Activated naive CD4-positive, alpha-beta T cell treated with anti-CD3 and anti-CD28 coated beads for 36 hours (primary cell): ENCODE measurements at regions not wholly inside any gene's neighbourhood (a gene's known extent, or its start where the extent isn't known, plus 50 kb on each side); places are given as distances from the start of the nearest gene placed in this dataset.

ENCODE experiments used
- CTCF ChIA-PET: fragments of 350-600 bp; sonication (Branson Sonifier 250); formaldehyde crosslinking; loops from one replicate; lab custom pipeline; 2021; ENCODE audit warnings: antibody characterized with exemption; lab: Charles Lee
- DNase-seq: peaks from one replicate; pipeline ENCODE4 v3.0.0-alpha.2; 2020
- H3K27ac Mint-ChIP-seq: one replicate; pipeline ENCODE4 v1.8.0; 2021; ENCODE audit warnings: mild to moderate bottlenecking, mixed read lengths
- H3K27me3 Mint-ChIP-seq: one replicate; pipeline ENCODE4 v1.8.0; 2021; ENCODE audit warnings: low read depth, mixed read lengths
- H3K36me3 Mint-ChIP-seq: one replicate; pipeline ENCODE4 v1.8.0; 2021; ENCODE audit warnings: low read depth, mixed read lengths
- H3K4me1 Mint-ChIP-seq: one replicate; pipeline ENCODE4 v1.8.0; 2021; ENCODE audit warnings: low read depth, mixed read lengths
- H3K4me3 Mint-ChIP-seq: one replicate; pipeline ENCODE4 v1.8.0; 2021; ENCODE audit warnings: mild to moderate bottlenecking, moderate library complexity, mixed read lengths
- H3K9me3 Mint-ChIP-seq: one replicate; pipeline ENCODE4 v1.8.0; 2021; ENCODE audit warnings: mixed read lengths
- intact Hi-C: fragments of 100-400 bp; cut with micrococcal nuclease; formaldehyde crosslinking; loops from one replicate; pipeline ENCODE4 v1.15.1; 2023

DNA sequence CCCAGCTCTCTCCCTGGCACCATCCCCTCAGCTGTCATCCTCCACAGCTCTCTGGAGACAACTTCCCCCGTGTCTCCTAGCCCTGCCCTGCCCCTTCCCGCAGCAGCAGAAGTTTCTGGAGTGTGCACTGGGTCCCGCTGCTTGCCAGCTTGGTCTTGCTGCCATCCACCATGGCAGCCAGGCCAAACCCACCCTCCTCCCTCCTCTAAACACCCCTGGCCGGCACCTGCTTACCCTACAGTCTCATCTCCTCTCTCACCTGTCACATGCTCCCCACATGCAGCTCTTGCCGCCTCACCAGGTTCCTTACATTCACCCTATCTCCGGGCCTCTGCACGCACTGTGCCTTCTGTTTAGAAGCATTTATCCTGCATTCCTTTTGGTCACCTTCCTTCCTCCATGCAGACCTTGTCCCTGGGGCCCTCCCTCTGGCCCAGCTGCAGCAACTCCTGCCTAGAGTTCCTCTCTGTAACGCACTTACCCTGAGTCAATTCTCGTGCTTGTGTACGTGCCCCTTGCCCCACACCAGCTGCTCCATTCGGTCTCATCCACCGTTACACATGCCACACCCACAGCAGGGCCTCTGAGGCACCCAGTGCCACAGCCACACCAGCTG, 93.9 kb upstream of the RET start:
- CTCF ChIA-PET: no interaction called here
- intact Hi-C loops: no loop called here
- no peak overlapping the region for H3K4me3 Mint-ChIP-seq
- no peaks in the 10 kb centered on the region for H3K9me3 Mint-ChIP-seq
- no peak for DNase-seq
- no peak overlapping the region for H3K27ac Mint-ChIP-seq
- no peaks in the 10 kb centered on the region for H3K27me3 Mint-ChIP-seq
- H3K36me3 Mint-ChIP-seq: no peaks in the 10 kb centered on the region
- H3K4me1 Mint-ChIP-seq: no peaks in the 10 kb centered on the region

DNA sequence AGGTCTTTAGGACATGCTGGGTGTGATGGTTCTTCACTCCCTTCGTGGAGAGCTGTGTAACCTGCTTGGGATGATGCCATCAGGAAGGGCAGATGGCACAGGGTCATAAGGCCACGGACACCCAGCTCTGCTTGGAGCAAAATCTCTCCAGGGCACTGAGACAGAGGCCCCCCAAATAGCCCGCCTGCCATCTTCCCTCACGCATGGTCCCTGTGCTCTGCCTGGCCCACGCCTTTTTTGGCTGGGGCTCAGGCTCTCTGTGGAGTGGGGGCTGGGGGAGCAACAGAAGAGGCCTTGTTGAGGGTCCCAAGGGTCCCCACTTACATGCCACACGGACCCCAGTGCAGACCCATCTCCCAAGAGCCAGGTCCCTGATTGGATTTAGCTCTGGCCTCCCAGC, 93.3 kb upstream of the RET start:
- no peak overlapping the region for H3K27ac Mint-ChIP-seq
- no peaks in the 10 kb centered on the region for H3K27me3 Mint-ChIP-seq
- no peak overlapping the region for H3K4me3 Mint-ChIP-seq
- H3K4me1 Mint-ChIP-seq: no peaks in the 10 kb centered on the region
- no peaks in the 10 kb centered on the region for H3K36me3 Mint-ChIP-seq
- intact Hi-C loops: no loop called here
- no peaks in the 10 kb centered on the region for H3K9me3 Mint-ChIP-seq
- DNase-seq: no peak
- CTCF ChIA-PET: no interaction called here

- Mint-ChIP-seq H3K36me3 (no peaks in the 10 kb centered on the region), H3K27me3 (no peaks in the 10 kb centered on the region), H3K27ac (no peak overlapping the region), H3K4me1 (peaks cover 3% of the 10 kb centered on the region), H3K4me3 (no peak overlapping the region), H3K9me3 (no peaks in the 10 kb centered on the region)
- CTCF ChIA-PET: no interaction called here
- DNase-seq: no peak
- intact Hi-C loops: no loop called here
Measured at GRCh38 chr10:42984035-42984610, 92.7 kb upstream of the RET start.

DNA sequence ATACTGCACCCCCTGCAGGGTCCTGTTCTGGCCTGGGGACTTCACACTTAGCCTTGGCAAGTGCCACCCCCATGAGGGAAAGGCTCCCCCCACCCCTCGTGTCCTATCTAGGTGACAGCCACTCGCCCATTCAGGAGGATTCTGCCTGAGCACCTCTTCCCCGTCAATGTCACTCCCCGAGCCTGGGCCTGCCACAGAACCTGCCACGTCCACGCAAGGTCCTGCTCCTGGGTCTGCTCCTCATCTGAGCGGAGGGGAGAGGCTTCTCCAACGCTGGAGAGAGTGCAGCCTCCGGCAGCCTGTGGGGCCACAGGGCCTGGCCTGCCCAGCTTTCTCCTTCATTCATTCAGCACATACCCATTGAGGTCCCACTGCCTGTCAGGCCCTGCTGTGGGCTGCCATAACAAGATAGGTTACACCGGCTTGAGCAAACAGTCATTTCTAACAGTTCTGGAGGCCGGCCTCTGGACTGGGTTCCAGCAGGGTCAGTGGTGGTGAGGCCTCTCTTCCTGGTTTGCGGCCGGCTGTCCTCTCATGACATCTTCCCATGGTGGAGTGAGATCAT, 92.0 kb upstream of the RET start:
- H3K4me3 Mint-ChIP-seq: no peak overlapping the region
- no peak overlapping the region for H3K27ac Mint-ChIP-seq
- DNase-seq: no peak
- no peaks in the 10 kb centered on the region for H3K27me3 Mint-ChIP-seq
- CTCF ChIA-PET: no interaction called here
- H3K36me3 Mint-ChIP-seq: no peaks in the 10 kb centered on the region
- peaks cover 5% of the 10 kb centered on the region for H3K4me1 Mint-ChIP-seq
- intact Hi-C loops: no loop called here
- H3K9me3 Mint-ChIP-seq: no peaks in the 10 kb centered on the region

DNA sequence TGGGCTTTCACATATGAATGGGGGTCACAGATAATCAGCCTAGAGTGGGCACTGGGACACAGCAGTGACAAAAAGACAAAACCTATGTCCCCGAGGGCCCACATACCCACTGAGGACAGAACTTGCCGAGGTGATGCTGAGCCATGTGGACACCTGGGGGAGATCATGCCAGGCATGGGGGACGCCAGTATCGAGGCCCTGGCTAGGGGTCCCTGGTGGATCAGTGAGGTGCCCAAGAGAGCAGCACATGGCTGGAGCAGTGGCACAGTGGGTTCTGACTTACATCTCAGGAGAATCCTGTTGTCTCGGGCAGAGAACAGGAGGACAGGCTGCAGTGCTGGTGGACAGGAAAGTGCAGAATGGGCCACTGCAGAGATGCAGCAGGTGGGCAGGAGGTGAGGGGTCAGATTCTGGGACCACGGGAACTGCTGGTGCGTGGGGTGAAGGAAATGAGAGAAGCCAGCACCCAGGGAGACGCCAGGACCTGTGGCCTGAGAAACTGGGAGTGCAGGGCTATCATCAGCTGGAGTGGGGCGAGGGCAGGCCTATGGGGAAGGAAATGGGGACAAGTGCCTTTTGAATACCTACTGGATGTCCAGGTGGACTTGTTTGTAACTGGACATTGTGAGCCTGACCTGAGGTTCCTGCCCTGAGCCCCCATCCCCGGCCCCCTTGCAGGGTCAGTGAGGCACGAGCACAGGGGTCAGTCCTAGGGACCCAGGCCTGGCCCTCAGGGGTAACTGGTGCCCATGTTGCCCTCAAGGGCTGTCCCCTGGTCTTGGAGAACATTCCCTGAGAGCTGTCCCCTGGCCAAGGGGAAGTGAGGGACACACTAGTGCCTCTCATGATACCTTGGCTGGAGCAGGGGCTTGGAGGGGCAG, 91.2 kb upstream of the RET start:
- no peaks in the 10 kb centered on the region for H3K36me3 Mint-ChIP-seq
- H3K4me3 Mint-ChIP-seq: no peak overlapping the region
- peaks cover 5% of the 10 kb centered on the region for H3K4me1 Mint-ChIP-seq
- H3K27ac Mint-ChIP-seq: no peak overlapping the region
- intact Hi-C loops: no loop called here
- no peak for DNase-seq
- no peaks in the 10 kb centered on the region for H3K9me3 Mint-ChIP-seq
- H3K27me3 Mint-ChIP-seq: no peaks in the 10 kb centered on the region
- CTCF ChIA-PET: no interaction called here

GRCh38 chr10:42986633-42987032, 90.2 kb upstream of the RET start:
- intact Hi-C loops: no loop called here
- CTCF ChIA-PET: interaction anchor here (1.0 kb wide), 1 partner anchor 558 kb away, joined by 3 read pairs; no protein-coding TSS in a partner anchor
- Mint-ChIP-seq H3K4me3 (no peak overlapping the region), H3K27ac (no peak overlapping the region), H3K9me3 (no peaks in the 10 kb centered on the region), H3K27me3 (no peaks in the 10 kb centered on the region), H3K4me1 (peaks cover 5% of the 10 kb centered on the region), H3K36me3 (no peaks in the 10 kb centered on the region)
- no peak for DNase-seq

GRCh38 chr10:42987121-42987541, 89.7 kb upstream of the RET start:
- DNase-seq: no peak
- Mint-ChIP-seq H3K9me3 (no peaks in the 10 kb centered on the region), H3K4me3 (no peak overlapping the region), H3K27ac (no peak overlapping the region), H3K36me3 (no peaks in the 10 kb centered on the region), H3K27me3 (no peaks in the 10 kb centered on the region), H3K4me1 (peaks cover 5% of the 10 kb centered on the region)
- CTCF ChIA-PET: interaction anchor here (1.0 kb wide), 1 partner anchor 558 kb away, joined by 3 read pairs; no protein-coding TSS in a partner anchor
- intact Hi-C loops: no loop called here

DNA sequence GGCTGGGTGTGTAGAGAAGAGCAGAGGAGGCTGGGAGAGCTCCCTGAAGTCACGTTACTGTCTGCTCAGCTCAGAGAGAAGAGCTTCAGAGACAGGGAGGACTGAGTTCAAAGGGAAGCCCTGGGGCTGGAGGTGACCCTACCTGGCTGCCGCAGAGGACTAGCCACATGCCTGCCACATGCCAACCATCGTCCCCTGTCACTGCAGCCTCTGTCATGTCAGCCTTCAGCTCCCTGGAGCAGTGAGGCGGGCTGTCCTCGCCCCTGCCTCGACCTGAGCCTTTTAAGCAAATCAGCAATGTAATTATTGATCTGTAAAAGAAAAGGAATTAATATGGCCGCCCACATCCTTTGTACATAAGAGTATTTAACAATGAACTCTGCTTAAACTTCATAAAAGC, 89.3 kb upstream of the RET start:
- no peak for DNase-seq
- H3K9me3 Mint-ChIP-seq: no peaks in the 10 kb centered on the region
- no peaks in the 10 kb centered on the region for H3K36me3 Mint-ChIP-seq
- H3K27me3 Mint-ChIP-seq: no peaks in the 10 kb centered on the region
- no peak overlapping the region for H3K4me3 Mint-ChIP-seq
- intact Hi-C loops: no loop called here
- H3K27ac Mint-ChIP-seq: no peak overlapping the region
- peaks cover 5% of the 10 kb centered on the region for H3K4me1 Mint-ChIP-seq
- CTCF ChIA-PET: interaction anchor here (1.0 kb wide), 1 partner anchor 559 kb away, joined by 3 read pairs; no protein-coding TSS in a partner anchor

GRCh38 chr10:42988069-42988468, 88.8 kb upstream of the RET start:
- Mint-ChIP-seq H3K9me3 (no peaks in the 10 kb centered on the region), H3K4me1 (peaks cover 5% of the 10 kb centered on the region), H3K36me3 (no peaks in the 10 kb centered on the region), H3K27ac (no peak overlapping the region), H3K4me3 (no peak overlapping the region), H3K27me3 (no peaks in the 10 kb centered on the region)
- CTCF ChIA-PET: no interaction called here
- intact Hi-C loops: no loop called here
- DNase-seq: no peak

DNA sequence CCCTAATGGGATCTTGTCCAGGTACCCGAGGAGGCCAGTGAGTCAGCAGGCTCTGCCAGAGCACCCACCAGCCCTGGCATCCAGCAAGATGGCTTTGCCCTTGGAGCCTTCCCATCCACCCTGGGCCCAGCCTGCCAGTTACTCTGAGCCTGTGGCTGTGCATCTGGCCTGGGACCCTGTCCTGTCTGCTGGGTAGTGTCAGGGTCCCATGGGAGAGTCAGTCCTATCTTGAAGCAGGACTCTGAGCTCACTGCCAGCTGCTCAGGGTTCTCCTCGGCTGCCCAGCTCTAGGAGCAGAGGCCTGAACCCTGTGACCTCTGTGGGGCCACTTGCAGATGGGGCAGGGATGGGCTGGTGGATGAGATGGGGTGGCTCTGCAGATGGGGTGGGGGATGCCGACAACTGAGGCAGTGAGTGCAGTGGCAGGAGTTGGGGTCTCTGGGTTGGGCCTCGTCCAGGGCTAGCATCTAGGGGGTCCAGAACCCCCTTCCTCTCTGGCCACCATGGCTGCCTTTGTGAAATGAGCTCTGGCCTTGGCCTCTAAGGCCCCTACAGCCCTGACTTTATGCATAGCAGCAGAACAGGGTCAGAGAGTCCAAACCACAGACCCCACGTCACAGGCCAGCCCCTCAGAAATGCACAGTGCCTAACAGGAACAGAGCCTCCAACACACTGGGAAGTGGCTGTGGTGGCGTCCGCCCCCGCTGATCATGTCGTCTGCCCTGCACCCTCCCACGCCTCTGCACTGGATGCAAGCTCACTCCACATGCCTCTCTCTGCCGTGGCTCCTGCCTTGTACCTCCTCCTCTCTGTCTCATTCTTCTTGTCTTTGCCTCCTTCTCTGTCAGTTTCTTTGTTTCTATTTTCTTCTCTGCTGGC, 88.1 kb upstream of the RET start:
- Mint-ChIP-seq H3K36me3 (no peaks in the 10 kb centered on the region), H3K27ac (no peak overlapping the region), H3K4me1 (peaks cover 5% of the 10 kb centered on the region), H3K27me3 (no peaks in the 10 kb centered on the region), H3K9me3 (no peaks in the 10 kb centered on the region), H3K4me3 (no peak overlapping the region)
- intact Hi-C loops: no loop called here
- CTCF ChIA-PET: no interaction called here
- no peak for DNase-seq

GRCh38 chr10:42989481-42989921, 87.4 kb upstream of the RET start:
- Mint-ChIP-seq H3K4me1 (peaks cover 5% of the 10 kb centered on the region), H3K4me3 (no peak overlapping the region), H3K36me3 (no peaks in the 10 kb centered on the region), H3K27ac (no peak overlapping the region), H3K9me3 (no peaks in the 10 kb centered on the region), H3K27me3 (no peaks in the 10 kb centered on the region)
- CTCF ChIA-PET: no interaction called here
- intact Hi-C loops: no loop called here
- no peak for DNase-seq
